ENCODE measurements at regions not wholly inside any gene's neighbourhood (a gene's known extent, or its start where the extent isn't known, plus 50 kb on each side); places are given as distances from the start of the nearest gene placed in this dataset.

DNA sequence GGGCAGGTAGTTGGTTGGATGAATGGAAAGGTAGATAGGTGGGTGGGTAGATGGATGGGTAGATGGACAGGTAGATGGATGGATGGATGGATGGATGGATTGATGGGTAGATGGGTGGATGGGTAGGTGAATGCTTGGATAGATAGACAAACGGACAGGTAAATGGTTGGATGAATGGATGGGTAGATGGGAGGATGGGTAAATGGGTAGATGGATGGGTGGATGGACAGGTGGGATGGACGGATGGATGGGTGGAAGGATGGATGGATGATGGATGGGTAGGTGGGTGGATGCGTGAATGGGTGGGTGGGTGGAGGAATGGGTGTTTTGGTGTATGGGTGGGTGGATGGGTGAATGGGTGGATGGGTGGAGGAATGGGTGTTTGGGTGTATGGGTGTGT, 50.1 kb upstream of the ASAP2 start:
- no peak overlapping the region for H3K4me3 Mint-ChIP-seq
- H3K9me3 Mint-ChIP-seq, result no peaks in the 10 kb centered on the region
- no peaks in the 10 kb centered on the region for H3K36me3 Mint-ChIP-seq
- no peak overlapping the region for H3K27ac Mint-ChIP-seq
- no peak for ATAC-seq
- no peaks in the 10 kb centered on the region for H3K4me1 Mint-ChIP-seq
- DNase-seq (ENCODE audit: low spot score in 2 of 2), result no peak

DNA sequence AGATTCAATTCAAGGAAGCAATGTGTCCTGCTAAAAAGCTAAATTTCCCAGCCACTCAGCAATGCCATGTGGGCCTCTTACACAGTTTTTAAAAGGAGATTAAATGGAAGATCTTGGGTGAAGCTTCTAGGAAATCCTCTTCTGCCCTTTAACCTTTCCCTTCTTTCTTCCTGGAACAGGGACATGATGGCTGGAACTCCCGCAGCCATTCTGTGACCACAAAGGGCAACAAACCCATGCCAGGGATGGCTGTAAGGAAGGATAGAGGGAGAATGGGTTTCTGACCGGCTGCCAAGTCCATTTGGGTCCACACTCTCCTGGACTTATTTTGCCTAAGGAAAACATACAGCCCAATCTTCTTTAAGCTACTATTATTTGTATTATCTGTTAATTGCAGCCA, 52.6 kb upstream of the ASAP2 start:
- Mint-ChIP-seq H3K9me3 (no peaks in the 10 kb centered on the region), H3K4me1 (no peaks in the 10 kb centered on the region), H3K4me3 (no peak overlapping the region), H3K27ac (no peak overlapping the region), H3K36me3 (no peaks in the 10 kb centered on the region)
- no peak for DNase-seq (ENCODE audit: low spot score in 2 of 2)
- ATAC-seq, result no peak

DNA sequence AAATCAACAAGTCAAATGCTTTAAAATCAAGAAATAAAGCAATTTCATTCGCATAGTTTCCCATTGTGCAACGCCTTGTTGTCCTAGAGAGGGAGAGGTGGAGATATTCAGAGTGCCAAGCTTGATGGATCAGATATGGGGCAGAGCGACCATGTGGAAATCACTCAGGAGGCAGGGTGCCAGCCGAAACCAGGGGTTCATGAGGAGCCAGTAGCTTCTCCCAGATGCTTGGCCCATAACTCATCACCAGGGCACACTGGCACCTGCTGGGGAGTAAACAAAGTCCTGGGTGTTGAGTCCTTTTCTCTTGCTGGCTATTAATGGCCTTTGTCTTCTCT, 53.0 kb upstream of the ASAP2 start:
- DNase-seq (ENCODE audit: low spot score in 2 of 2), result no peak
- ATAC-seq, result no peak
- Mint-ChIP-seq H3K4me3 (no peak overlapping the region), H3K27ac (no peak overlapping the region), H3K9me3 (no peaks in the 10 kb centered on the region), H3K4me1 (no peaks in the 10 kb centered on the region), H3K36me3 (no peaks in the 10 kb centered on the region)

DNA sequence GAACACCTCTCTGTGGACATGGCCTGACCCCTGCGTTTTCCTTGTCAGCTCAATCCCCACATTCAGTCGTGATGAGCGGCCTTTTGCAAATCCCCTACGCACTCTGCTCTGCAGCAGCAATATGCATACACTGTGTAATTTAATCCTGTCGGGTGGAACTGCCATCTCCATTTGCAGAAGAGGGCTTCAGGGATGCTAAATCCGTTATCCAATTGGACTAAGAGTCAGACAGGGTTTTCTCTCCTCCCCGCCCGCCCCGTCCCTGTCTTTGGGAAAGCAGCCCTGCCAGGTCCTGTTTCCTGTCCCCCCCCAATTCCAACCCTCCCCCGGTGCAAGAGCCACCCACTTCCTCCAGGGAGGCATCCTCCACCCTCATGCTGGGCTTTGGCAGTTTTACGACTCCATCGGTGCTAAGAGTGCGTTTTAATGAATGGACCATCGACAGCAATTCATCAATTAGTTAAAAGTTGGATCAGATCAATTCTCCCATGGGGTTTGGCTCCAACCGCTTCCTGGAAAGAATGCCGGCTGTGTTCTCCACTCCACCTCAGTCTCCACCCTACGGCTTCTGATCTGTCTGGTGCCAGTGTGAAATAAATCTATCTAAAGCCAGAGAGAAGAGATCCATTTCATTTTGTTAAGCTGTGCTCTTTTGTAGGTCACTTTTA, 53.5 kb upstream of the ASAP2 start:
- Mint-ChIP-seq H3K4me3 (no peak overlapping the region), H3K4me1 (no peaks in the 10 kb centered on the region), H3K36me3 (no peaks in the 10 kb centered on the region), H3K9me3 (no peaks in the 10 kb centered on the region), H3K27ac (no peak overlapping the region)
- ATAC-seq (no peak), DNase-seq (ENCODE audit: low spot score in 2 of 2) (no peak)

GRCh38 chr2:9150906-9151305, 55.7 kb upstream of the ASAP2 start:
- ATAC-seq (no peak), DNase-seq (ENCODE audit: low spot score in 2 of 2) (no peak)
- Mint-ChIP-seq H3K36me3 (no peaks in the 10 kb centered on the region), H3K4me1 (no peaks in the 10 kb centered on the region), H3K27ac (no peak overlapping the region), H3K4me3 (no peak overlapping the region), H3K9me3 (no peaks in the 10 kb centered on the region)

DNA sequence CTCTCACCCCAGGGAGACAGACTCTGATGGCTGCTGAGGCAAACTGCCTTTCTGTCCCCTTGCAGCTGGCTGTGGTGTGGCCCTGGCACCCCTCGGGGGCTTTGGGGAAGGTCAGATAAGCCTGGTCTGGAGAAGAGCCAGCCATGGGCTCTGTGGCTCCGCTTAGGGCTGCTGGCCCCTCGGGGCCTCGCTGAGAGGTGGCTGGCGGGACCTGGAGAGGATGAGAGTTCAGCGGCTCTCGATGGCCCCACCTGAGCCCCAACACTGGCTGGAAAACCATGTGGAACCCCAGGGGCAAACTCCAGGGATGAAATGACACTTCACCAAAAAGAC, 56.1 kb upstream of the ASAP2 start:
- DNase-seq (ENCODE audit: low spot score in 2 of 2), result no peak
- ATAC-seq, result no peak
- Mint-ChIP-seq H3K4me3 (no peak overlapping the region), H3K4me1 (no peaks in the 10 kb centered on the region), H3K9me3 (no peaks in the 10 kb centered on the region), H3K36me3 (no peaks in the 10 kb centered on the region), H3K27ac (no peak overlapping the region)

GRCh38 chr2:9149726-9150567, 56.7 kb upstream of the ASAP2 start:
- ATAC-seq (no peak), DNase-seq (ENCODE audit: low spot score in 2 of 2) (no peak)
- Mint-ChIP-seq H3K4me3 (no peak overlapping the region), H3K36me3 (no peaks in the 10 kb centered on the region), H3K4me1 (no peaks in the 10 kb centered on the region), H3K27ac (no peak overlapping the region), H3K9me3 (no peaks in the 10 kb centered on the region)

DNA sequence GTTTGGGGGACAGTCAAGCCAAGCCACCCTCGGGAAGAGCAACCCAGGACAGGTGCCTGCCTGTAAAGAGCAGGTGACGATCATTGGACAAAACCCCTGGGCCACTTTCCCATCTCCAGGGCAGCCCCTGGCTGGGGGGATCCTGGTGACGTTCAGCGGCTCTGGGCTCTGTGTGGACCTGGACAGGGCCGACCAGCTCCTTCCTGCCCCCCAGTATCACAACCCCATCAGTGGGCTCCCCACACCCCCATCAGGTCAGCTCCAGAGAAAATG, 57.3 kb upstream of the ASAP2 start:
- H3K9me3 Mint-ChIP-seq, result no peaks in the 10 kb centered on the region
- no peak overlapping the region for H3K27ac Mint-ChIP-seq
- DNase-seq (ENCODE audit: low spot score in 2 of 2), result no peak
- ATAC-seq, result no peak
- H3K36me3 Mint-ChIP-seq, result no peaks in the 10 kb centered on the region
- no peaks in the 10 kb centered on the region for H3K4me1 Mint-ChIP-seq
- no peak overlapping the region for H3K4me3 Mint-ChIP-seq

GRCh38 chr2:9146646-9147045, 60.0 kb upstream of the ASAP2 start:
- no peaks in the 10 kb centered on the region for H3K36me3 Mint-ChIP-seq
- no peaks in the 10 kb centered on the region for H3K4me1 Mint-ChIP-seq
- ATAC-seq (no peak), DNase-seq (ENCODE audit: low spot score in 2 of 2) (no peak)
- no peak overlapping the region for H3K27ac Mint-ChIP-seq
- H3K9me3 Mint-ChIP-seq, result no peaks in the 10 kb centered on the region
- no peak overlapping the region for H3K4me3 Mint-ChIP-seq

GRCh38 chr2:9145752-9146430, 60.7 kb upstream of the ASAP2 start:
- Mint-ChIP-seq H3K4me1 (no peaks in the 10 kb centered on the region), H3K4me3 (no peak overlapping the region), H3K9me3 (no peaks in the 10 kb centered on the region), H3K36me3 (no peaks in the 10 kb centered on the region), H3K27ac (no peak overlapping the region)
- DNase-seq (ENCODE audit: low spot score in 2 of 2) (no peak), ATAC-seq (no peak)

DNA sequence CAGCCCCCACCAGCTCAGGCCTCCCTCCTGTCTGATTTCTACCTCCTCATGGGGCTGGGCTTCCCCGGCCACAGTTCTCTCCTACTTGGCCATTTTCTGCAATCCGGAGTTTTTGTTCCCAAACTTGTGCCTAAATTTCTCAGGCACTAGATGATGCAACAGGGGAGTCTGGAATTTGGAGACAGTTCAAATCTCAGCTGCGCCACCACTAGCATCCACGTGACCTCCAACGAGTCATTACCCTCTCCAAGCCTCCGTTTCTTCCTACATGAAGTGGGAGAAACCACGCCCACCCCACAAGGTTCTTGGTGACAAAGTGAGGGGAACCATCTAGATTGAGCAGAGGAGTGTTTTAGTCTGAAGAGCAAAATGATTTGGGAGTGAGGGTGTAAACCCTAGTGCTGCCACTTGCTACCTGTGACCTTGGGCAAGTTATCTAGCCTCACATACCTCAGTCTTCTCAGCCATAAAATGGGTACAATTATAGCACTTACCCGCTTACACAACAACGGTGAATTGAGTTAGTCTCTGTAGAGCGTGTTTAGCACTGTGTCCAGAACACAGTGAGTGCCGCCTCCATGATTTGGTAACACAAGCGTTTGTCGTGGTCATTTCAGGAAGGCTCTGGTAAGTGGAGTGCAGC, 61.4 kb upstream of the ASAP2 start:
- H3K4me1 Mint-ChIP-seq, result no peaks in the 10 kb centered on the region

GRCh38 chr2:9144617-9145016, 62.0 kb upstream of the ASAP2 start:
- H3K4me3 Mint-ChIP-seq, result no peak overlapping the region
- H3K9me3 Mint-ChIP-seq, result no peaks in the 10 kb centered on the region
- no peaks in the 10 kb centered on the region for H3K4me1 Mint-ChIP-seq
- ATAC-seq, result no peak
- DNase-seq (ENCODE audit: low spot score in 2 of 2), result no peak
- no peak overlapping the region for H3K27ac Mint-ChIP-seq
- no peaks in the 10 kb centered on the region for H3K36me3 Mint-ChIP-seq

More for the DNA sequence above, 61.4 kb upstream of the ASAP2 start:
- H3K36me3 Mint-ChIP-seq, result no peaks in the 10 kb centered on the region
- ATAC-seq (no peak), DNase-seq (ENCODE audit: low spot score in 2 of 2) (no peak)
- no peak overlapping the region for H3K27ac Mint-ChIP-seq
- H3K9me3 Mint-ChIP-seq, result no peaks in the 10 kb centered on the region
- no peak overlapping the region for H3K4me3 Mint-ChIP-seq

DNA sequence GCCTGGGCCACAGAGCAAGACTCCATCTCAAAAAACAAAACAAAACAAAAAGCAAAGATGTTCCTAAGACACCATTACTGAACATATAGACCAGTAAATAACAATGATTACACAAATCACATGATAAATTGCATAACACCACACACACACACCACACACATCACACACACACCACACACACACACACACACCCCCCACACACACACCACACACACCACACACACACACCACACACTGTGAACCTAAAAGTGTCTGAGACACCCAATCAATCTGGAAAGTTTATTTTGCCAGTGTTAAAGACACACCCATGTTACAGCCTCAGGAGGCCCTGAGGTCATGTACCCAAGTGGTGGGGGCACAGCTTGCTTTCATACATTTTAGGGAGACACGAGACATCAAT, 62.6 kb upstream of the ASAP2 start:
- ATAC-seq (no peak), DNase-seq (ENCODE audit: low spot score in 2 of 2) (no peak)
- H3K4me3 Mint-ChIP-seq, result no peak overlapping the region
- no peak overlapping the region for H3K27ac Mint-ChIP-seq
- no peaks in the 10 kb centered on the region for H3K36me3 Mint-ChIP-seq
- no peaks in the 10 kb centered on the region for H3K4me1 Mint-ChIP-seq
- H3K9me3 Mint-ChIP-seq, result no peaks in the 10 kb centered on the region

DNA sequence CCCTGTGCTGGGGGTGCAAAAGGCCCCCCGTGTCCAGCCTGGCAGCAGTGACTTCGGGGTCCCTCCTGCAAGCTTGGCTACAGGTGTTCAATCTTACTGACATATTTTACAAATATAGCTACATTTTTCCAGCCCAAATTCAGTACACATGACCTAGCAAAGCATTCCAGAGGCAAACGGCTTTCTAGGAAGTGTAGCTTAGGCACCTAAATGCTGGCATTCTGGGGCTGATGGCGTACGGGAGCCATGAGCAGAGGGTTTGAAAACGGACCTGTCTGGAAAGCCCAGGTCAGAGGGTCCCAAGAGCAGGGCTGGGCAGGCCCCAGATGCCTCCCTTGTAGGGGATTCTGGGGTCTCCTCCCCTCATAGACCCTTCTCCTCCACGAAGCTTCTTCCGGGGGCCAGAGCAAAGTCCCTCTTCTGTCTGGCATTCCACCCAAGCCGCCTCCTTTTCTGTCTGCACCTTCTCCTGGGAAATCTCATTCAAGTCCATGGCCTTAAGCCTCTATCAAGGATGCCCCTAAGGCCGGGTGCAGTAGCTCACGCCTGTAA, 63.3 kb upstream of the ASAP2 start:
- peak overlapping the region; percentile 15 for H3K4me3 Mint-ChIP-seq
- DNase-seq (ENCODE audit: low spot score in 2 of 2), result no peak
- no peak overlapping the region for H3K27ac Mint-ChIP-seq

DNA sequence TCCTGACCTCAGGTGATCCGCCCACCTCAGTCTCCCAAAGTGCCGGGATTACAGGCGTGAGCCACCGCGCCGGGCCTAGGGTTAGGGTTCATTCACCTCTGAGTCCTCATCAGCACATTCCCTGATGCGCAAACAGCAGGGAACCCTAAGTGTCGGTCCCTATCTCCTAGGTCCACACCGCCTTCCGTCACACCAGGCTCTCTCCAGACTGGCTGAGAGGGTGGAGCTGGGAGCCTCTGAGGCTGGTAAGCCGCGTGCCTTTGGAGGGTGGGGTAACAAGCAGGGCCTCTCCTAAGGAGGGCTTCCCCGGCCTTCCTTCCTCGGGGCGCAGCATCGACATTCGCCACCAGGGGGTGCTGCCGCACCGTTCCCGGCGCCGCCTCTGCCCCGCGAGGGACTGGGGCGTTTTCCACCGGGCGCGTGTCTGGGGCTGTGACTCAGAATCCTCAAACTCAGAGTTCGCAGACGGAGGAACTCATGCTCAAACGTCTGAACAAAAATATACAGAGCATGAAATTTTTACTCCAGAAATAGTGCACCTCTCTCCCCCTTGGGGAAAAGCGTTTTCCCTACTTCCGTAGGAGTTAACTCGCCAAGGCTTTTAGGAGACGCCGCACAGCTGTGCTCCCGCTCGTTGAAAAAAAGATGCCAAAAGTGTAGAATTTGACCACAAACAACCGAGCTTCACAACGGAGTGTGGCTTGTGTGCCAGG, 63.9 kb upstream of the ASAP2 start:
- H3K36me3 Mint-ChIP-seq, result no peaks in the 10 kb centered on the region
- H3K27ac Mint-ChIP-seq, result no peak overlapping the region
- peak overlapping the region; percentile 15 for H3K4me3 Mint-ChIP-seq

More for the DNA sequence above, 63.3 kb upstream of the ASAP2 start:
- H3K4me1 Mint-ChIP-seq, result no peaks in the 10 kb centered on the region
- H3K9me3 Mint-ChIP-seq, result no peaks in the 10 kb centered on the region
- no peak for ATAC-seq
- H3K36me3 Mint-ChIP-seq, result no peaks in the 10 kb centered on the region

More for the DNA sequence above, 63.9 kb upstream of the ASAP2 start:
- no peaks in the 10 kb centered on the region for H3K9me3 Mint-ChIP-seq
- DNase-seq (ENCODE audit: low spot score in 2 of 2) (peak; percentile 94 to 95), ATAC-seq (peak; percentile 89)
- H3K4me1 Mint-ChIP-seq, result no peaks in the 10 kb centered on the region

Measured in stimulated activated effector memory CD8-positive, alpha-beta T cell treated with anti-CD3 and anti-CD28 coated beads, Interleukin-12 subunit alpha, Interleukin-12 subunit beta, amount 100 ng/mL, for 72 hours (primary cell).